NB4 (cell line): ENCODE measurements at regions not wholly inside any gene's neighbourhood (a gene's known extent, or its start where the extent isn't known, plus 50 kb on each side); places are given as distances from the start of the nearest gene placed in this dataset.

Experiments
- POLR2A ChIP-seq: IDR thresholded peaks from 2 replicates; pipeline ENCODE4 v1.6.1; 2011; ENCODE audit warnings: mild to moderate bottlenecking; ENCODE audit not compliant: insufficient read length; ENCODE audit errors: extremely low read depth
- TF ChIP-seq, protein P1 (sequence below): IDR thresholded peaks from one replicate; pipeline ENCODE4 v1.5.1; 2012; ENCODE audit warnings: low read depth, low read length
- TF ChIP-seq, protein P2 (sequence below): IDR thresholded peaks from 2 replicates; pipeline ENCODE4 v1.6.1; 2011; ENCODE audit warnings: low read depth, low read length

DNA sequence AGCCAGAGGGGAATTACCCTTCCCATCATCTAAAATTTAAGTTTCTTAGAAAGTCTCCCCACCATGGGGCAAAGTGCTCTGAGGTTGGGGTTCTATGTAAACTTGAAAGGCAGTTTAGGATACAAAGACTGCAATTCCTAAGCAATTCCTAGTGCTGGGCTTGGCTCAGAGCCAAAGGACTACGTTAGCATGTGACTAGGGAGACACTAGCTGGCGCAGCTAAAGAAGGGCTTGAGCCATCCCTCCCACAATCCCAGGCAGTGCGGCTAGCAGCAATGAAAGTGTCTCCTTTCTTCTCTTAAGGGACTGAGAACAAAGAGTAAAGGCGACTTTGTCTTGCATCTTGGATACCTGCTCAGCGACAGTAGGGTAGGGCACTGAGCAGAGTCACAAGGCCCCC lies 306.6 kb upstream of the FKBP1C start:
- TF ChIP-seq, protein P1, sequence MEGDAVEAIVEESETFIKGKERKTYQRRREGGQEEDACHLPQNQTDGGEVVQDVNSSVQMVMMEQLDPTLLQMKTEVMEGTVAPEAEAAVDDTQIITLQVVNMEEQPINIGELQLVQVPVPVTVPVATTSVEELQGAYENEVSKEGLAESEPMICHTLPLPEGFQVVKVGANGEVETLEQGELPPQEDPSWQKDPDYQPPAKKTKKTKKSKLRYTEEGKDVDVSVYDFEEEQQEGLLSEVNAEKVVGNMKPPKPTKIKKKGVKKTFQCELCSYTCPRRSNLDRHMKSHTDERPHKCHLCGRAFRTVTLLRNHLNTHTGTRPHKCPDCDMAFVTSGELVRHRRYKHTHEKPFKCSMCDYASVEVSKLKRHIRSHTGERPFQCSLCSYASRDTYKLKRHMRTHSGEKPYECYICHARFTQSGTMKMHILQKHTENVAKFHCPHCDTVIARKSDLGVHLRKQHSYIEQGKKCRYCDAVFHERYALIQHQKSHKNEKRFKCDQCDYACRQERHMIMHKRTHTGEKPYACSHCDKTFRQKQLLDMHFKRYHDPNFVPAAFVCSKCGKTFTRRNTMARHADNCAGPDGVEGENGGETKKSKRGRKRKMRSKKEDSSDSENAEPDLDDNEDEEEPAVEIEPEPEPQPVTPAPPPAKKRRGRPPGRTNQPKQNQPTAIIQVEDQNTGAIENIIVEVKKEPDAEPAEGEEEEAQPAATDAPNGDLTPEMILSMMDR: no peak
- TF ChIP-seq POLR2A: no peak
- TF ChIP-seq, protein P2, sequence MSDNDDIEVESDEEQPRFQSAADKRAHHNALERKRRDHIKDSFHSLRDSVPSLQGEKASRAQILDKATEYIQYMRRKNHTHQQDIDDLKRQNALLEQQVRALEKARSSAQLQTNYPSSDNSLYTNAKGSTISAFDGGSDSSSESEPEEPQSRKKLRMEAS: no peak
